GM12878 (cell line): ENCODE measurements at regions not wholly inside any gene's neighbourhood (a gene's known extent, or its start where the extent isn't known, plus 50 kb on each side); places are given as distances from the start of the nearest gene placed in this dataset.

ENCODE experiments used
- CHD1 ChIP-seq: IDR thresholded peaks from 2 replicates; pipeline ENCODE4 v1.6.1; 2012; ENCODE audit warnings: low read depth, low read length, improper control_type of control experiment
- ZBTB11 ChIP-seq: fragments of 450-650 bp; formaldehyde crosslinking; IDR thresholded peaks from 2 replicates; pipeline ENCODE4 v1.5.0; 2022; ENCODE audit warnings: mild to moderate bottlenecking, missing genetic modification characterization

DNA sequence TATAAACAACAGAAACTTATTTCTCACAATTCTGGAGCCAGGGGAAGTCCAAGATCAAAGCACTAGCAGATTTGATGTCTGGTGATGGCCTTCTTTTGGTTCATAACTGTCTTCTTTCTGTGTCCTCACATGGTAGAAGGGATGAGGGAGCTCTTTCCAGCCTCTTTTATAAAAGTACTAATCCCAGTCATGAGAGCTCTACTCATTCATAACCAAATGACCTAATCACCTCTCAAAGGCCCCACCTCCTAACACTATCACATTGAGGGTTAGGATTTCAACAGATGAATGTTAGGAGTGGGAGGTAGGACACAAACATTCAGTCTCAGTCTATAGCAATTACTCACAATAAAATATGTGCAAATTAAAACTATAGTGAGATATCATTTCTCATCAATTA is 50.1 kb upstream of the UBE2E2 start:
- TF ChIP-seq ZBTB11 (CRISPR knock-in tag) (no peak), CHD1 (no peak)
